Upper lobe of left lung (tissue), 4 donors: ENCODE measurements at regions not wholly inside any gene's neighbourhood (a gene's known extent, or its start where the extent isn't known, plus 50 kb on each side); places are given as distances from the start of the nearest gene placed in this dataset.
"Not testable (repeated sequence)": the region's sequence is repeated elsewhere in the genome, so short reads cannot be mapped to it uniquely, and the experiment has no call there.

Experiments used
- CTCF ChIP-seq, 6 experiments: fragments of 450-650 bp in 4 of 6; fragments of 200-600 bp in 2 of 6; sonication (generic) in 2 of 6; IDR thresholded peaks; one replicate each; pipeline ENCODE4 v1.5.1; 2016 to 2019; ENCODE audit warnings: antibody characterized with exemption in 6 of 6
- EP300 ChIP-seq, 4 donors: sonication (generic); formaldehyde crosslinking; IDR thresholded peaks; one replicate each; pipeline ENCODE4 v1.5.1; 2017; ENCODE audit warnings: antibody characterized with exemption in 4 of 4, control low read depth in 2 of 4
- POLR2A ChIP-seq, 4 donors: fragments of 450-650 bp; IDR thresholded peaks; one replicate each; pipeline ENCODE4 v1.5.1; 2016 to 2017; ENCODE audit warnings: antibody characterized with exemption in 4 of 4, mild to moderate bottlenecking in 2 of 4
- POLR2AphosphoS5 ChIP-seq, 2 donors: sonication (generic); formaldehyde crosslinking; IDR thresholded peaks; one replicate each; pipeline ENCODE4 v1.5.1; 2017; ENCODE audit warnings: antibody characterized with exemption in 2 of 2

GRCh38 chr3:75552095-75552494 is 112.0 kb upstream of the FRG2C start:
- peak in 1 of 6 experiments; percentile 53 for TF ChIP-seq CTCF (IDR thresholded peaks at IDR 0.05)
- not testable (repeated sequence) for TF ChIP-seq POLR2AphosphoS5, POLR2A, EP300 (IDR thresholded peaks at IDR 0.05)
